H54 (cell line): ENCODE measurements at regions not wholly inside any gene's neighbourhood (a gene's known extent, or its start where the extent isn't known, plus 50 kb on each side); places are given as distances from the start of the nearest gene placed in this dataset.
"Not testable (repeated sequence)": the region's sequence is repeated elsewhere in the genome, so short reads cannot be mapped to it uniquely, and the experiment has no call there.

Experiments used
- DNase-seq: peaks from one replicate; pipeline ENCODE4 v3.0.0; 2011; ENCODE audit warnings: low spot score, mixed read lengths; ENCODE audit not compliant: insufficient read length
- FAIRE-seq: peaks from 3 replicates; lab custom pipeline; 2011; peaks lifted over from hg19 to GRCh38; lab: Jason Lieb, UNC
- POLR2A ChIP-seq: IDR thresholded peaks from 2 replicates; pipeline ENCODE4 v1.6.1; 2011; ENCODE audit warnings: low read depth, mild to moderate bottlenecking, low read length

DNA sequence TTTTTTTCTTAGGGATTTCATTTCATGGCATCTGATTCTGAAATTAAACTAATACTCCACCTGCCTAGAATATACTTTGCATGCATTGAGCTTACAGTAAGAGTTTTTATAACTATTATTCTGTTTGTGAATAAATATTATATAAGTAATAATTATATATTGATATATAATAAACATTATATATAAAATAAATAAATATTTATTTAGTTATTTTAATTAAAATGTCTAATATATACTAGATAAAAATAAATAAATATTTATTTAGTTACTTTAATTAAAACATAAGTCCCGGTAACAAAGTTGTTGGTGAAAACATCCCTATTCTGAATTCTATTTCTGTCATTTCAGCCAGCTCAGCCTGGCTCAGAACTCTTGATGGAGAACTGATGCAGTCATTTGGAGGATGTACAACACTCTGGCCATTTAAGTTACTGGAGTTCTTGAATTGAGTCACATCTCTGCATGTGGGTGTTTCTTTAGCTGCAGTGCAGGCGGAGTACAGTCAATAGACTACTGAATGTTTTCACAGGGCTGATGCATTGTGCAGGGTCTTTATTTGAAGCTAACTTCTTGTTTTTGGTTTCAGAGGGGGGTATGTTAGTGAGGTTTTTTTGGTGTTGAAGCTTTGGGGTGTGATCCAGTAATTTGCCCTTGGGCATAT, 508.9 kb upstream of the ADGRB3 start:
- FAIRE-seq (peak; percentile 71), DNase-seq (no peak)
- TF ChIP-seq POLR2A = no peak

DNA sequence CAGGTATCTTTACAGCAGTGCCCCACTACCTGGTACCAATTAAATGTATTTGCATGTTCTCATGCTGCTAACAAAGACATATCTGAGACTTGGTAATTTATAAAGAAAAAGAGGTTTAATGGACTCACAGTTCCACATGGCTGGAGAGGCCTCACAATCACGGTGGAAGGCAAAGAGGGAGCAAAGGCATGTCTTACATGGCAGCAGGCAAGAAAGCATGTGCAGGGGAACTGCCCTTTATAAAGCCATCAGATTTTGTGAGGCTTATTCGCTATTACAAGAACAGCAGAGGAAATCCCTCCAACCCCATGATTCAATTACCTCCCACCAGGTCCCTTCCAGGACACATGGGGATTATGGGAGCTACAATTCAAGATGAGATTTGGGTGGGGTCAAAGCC, 512.1 kb upstream of the ADGRB3 start:
- DNase-seq, FAIRE-seq: not testable (repeated sequence)

DNA sequence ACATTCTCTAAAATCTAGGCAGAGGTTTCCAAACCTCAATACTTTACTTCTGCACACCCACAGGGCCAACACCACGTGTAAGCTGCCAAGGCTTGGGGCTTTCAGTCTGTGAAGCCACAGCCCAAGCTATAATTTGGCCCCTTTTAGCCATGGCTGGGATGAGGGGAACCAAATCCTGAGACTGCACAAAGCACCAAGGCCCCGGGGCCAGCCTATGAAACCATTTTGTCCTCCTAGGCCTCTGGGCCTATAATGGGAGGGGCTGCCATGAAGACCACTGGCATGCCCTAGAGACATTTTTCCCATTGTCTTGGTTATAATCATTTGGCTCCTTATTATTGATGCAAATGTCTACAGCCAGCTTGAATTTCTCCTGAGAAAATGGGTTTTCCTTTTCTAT, 513.0 kb upstream of the ADGRB3 start:
- TF ChIP-seq POLR2A = no peak
- DNase-seq = no peak
- no peak for FAIRE-seq

DNA sequence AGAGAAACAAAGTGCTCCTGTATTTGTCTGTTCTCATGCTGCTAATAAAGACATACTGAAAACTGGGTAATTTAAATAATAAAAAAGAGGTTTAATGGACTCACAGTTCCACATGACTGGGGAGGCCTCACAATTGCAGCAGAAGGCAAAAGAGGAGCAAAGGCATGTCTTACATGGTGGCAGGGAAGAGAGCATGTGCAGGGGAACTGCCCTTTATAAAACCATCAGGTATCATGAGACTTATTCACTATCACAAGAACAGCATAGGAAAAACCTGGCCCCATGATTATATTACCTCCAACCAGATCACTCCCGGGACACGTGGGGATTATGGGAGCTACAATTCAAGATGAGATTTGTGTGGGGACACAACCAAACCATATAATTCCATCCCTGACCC, 514.1 kb upstream of the ADGRB3 start:
- FAIRE-seq = not testable (repeated sequence)

DNA sequence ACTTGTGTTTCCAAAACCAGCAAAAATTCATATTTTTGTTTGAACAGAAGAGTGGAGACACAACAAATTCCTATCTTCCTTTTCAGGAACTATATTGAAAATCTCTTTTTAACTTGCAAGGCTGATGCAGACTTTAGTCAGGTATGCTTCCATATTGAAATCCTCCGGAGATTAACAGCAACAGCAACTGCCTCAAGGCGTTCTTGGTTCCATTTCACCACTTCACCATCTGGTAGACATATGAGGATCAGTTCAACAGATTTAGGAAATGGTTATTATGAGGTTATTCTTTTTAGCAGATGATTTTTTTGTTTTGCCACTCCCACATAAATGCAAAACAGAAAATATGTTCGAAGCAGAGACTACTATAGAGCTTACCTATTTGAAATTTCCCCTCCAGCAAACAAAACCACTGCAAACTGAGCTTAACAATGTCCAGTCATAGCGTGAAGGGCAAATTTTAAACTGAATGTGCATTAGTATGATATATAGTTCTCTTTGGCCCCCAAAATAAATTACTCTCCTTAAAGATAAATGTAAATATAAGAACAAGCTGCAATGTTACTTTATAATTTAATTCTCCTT, 520.5 kb upstream of the ADGRB3 start:
- TF ChIP-seq POLR2A = no peak
- no peak for FAIRE-seq
- no peak for DNase-seq

More for the DNA sequence above, 514.1 kb upstream of the ADGRB3 start:
- not testable (repeated sequence) for DNase-seq

DNA sequence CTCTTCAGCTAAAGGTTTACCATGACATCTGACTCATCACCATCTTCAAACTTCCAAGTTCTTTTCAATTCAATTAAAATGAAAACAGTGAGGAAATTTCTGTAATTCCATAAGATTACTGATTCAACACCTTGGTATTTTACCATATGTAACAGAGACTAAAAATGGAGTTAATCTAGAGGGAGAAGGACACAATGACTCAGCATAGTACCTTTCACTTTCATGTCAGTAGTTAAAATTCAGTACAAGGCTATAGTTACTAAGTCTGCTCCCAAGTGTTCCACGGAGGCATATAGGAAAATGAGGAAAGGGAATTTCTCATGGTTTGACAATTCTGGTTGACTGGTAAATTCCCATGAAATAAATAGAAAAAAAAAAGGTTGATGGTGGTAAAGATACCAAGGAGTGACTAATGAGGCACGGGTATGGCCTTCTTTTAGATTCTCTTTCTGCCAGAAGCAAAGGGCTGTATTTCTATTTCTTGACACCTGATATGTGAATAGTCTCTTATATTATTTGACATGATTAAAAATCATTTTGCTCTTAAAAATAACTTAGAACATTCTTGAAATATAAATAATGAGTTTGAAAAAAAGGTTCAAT, 526.7 kb upstream of the ADGRB3 start:
- DNase-seq = no peak
- FAIRE-seq = peak; percentile 60
- TF ChIP-seq POLR2A = no peak

DNA sequence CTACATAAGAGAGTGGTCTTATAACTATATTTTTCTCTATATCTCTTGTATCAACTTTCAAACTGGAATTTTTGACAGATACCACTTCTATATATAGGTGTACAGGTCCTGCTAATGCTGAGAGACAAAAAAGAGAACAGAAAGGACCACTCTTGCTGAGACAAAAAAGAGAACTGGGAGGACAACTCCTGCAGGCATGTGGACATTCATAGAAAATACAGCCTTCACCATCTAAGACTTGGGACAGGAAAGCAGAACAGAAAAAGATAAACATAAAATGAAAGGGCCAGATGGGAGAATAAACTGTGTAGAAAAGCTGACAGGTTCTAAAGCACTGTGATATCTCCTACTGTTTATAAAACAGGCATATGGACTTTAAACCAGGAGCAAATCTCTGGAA, 541.0 kb upstream of the ADGRB3 start:
- no peak for TF ChIP-seq POLR2A
- FAIRE-seq = no peak
- no peak for DNase-seq

DNA sequence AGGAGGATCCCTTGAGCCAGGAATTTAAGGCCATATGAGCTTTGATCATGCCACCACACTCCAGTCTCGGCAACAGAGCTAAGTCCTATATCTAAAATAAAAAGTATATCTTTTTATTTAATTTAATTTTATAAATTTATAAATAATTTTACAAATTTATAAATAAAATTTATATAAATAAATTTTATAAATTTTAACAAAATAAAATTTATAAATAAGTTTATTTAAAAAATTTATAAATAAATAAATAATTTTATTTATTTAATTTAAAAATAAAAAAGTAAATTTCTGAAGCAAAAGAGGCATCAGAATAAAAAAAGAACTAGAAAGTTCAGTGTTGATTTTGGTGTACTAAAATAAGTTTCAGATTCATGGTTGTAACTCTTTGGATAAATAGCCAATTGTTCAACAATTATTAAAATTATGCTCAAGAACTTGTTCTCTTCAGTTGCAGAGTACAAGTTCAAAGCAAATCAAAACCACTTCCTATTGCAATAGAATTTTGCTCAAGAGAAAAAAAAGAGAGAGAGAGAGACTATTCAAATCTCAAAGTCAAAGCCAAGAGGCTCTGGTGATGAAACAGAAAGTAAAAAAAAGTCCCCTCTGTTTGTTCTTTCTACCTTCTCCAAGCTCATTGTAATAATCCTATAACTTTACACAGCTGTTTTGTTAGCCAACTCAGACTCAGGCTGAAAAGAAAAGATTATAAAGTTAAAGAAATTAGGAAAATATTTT, 547.5 kb upstream of the ADGRB3 start:
- FAIRE-seq (peak; percentile 74), DNase-seq (no peak)
- no peak for TF ChIP-seq POLR2A

DNA sequence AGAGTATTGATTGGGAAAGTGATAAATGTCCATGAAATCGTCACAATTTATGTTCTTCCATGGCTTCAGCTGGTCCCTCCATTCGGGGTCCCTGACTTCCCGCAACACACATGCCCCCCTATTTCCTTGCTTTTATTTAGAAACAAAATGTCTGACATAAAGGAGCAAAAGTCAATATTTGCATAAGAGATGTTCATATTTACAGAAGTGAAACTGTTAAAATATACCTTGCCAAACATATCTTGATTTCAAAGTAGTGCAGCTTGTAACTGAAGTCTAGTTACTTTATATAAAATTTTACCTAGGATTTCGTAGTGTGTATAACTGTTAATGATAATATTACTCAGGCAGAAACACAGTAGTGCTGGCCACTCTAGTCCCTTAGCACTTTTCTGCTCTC, 548.9 kb upstream of the ADGRB3 start:
- no peak for DNase-seq
- TF ChIP-seq POLR2A = no peak
- no peak for FAIRE-seq

DNA sequence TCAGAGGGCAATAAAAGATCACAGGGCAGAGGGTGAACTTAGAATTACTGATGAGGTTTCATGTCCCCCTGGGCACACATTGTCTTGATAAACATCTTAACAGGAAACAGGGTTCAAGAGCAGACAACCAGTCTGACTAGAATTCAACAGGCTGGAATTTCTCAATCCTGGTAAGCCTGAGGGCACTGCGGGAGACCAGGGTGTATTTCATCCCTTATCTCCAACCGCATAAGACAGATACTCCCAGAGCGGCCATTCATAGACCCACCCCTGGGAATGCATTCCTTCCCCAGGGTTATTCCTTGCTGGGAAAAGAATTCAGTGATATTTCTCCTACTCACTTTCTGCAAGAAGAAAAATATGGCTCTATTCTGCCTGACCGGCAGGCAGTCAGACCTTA, 549.5 kb upstream of the ADGRB3 start:
- DNase-seq, FAIRE-seq: not testable (repeated sequence)

DNA sequence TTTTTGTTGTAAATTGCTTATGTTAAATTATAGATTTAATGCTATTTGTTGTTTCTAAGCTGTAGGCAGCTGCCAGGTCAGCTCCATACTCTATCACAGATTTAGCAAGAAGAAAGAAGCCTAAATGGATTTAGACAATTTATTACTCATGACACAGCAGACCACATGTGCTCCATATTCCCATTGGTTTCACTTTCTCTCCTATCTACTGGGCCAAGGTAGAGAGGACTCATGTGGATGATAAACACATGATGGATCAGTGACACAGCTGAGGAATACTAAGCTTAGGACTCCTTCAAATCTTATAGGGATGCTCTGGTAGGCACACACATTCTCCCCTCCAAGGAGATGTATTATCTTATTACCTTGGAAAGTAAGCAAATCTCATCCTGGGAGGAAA, 553.0 kb upstream of the ADGRB3 start:
- DNase-seq = no peak
- no peak for TF ChIP-seq POLR2A
- FAIRE-seq = peak; percentile 60

DNA sequence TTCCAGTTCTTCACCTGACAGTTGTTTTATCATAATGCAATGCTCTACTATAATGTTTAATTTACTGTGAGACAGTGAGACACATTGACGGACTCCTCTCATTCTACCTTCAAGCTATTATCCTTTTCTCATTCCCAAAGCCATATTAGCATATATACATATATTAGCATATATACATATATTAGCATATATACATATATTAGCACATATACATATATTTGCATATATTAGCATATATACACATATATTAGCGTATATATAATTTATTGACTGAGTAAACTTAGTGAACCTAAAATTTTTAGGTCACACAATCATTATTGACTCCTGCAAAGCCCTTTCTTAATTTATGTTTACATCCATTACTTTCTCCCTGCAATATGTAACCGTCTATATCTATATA, 555.0 kb upstream of the ADGRB3 start:
- DNase-seq (no peak), FAIRE-seq (no peak)
- no peak for TF ChIP-seq POLR2A

DNA sequence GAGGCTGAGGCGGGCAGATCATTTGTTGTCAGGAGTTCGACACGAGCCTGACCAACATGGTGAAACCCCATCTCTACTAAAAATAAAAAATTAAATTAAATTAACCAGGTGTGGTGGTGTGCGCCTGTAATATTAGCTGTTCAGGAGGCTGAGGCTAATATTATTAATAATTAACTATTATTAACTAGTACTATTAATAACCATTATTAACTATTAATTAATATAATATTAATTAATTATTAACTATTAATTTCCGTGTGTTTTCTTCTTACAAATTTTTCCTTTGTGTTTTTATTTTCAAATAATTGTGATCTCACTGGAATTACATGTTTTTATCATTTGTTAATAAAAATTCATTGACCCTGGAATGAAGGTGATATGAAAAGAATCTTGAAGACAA, 557.4 kb upstream of the ADGRB3 start:
- FAIRE-seq (no peak), DNase-seq (no peak)
- TF ChIP-seq POLR2A = no peak

DNA sequence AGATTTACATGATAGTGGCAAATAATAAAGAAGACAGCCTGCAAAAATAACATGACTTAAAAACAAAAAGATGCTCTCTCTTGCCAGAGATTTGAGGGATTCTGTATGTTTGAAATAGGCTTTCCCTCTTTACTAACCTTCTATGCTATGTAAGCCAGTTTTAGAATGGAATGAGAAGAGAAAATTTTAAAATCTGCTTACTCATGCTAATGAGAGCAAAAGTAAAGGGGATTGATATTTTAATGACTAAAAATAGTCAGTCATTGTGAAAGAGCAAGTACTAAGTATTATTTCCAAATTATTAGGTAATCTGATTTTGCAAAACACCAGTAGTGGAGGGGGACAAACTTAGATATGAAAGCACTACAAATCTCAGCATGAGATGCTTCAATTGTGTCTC, 563.3 kb upstream of the ADGRB3 start:
- DNase-seq = no peak
- FAIRE-seq = no peak
- no peak for TF ChIP-seq POLR2A
